ENCODE measurements at regions not wholly inside any gene's neighbourhood (a gene's known extent, or its start where the extent isn't known, plus 50 kb on each side); places are given as distances from the start of the nearest gene placed in this dataset.

DNA sequence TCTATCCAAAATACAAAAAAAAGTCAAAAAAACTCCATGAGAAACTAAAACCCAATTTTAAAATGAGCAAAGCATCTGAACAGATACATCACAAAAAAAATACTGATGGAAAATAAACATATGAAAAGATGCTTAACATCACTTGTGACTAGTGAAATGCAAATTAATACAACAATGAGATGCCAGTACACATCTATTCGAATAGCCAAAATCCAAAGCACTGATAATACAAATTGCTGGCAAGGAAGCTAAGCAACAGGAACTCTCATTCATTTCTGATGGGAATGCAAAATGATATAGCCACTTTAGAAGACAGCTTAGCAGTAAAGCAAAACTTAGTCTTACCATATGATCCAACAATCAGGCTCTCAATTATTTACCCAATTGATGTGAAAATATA, 190.2 kb upstream of the FN1 start:
- TF ChIP-seq, protein P1, sequence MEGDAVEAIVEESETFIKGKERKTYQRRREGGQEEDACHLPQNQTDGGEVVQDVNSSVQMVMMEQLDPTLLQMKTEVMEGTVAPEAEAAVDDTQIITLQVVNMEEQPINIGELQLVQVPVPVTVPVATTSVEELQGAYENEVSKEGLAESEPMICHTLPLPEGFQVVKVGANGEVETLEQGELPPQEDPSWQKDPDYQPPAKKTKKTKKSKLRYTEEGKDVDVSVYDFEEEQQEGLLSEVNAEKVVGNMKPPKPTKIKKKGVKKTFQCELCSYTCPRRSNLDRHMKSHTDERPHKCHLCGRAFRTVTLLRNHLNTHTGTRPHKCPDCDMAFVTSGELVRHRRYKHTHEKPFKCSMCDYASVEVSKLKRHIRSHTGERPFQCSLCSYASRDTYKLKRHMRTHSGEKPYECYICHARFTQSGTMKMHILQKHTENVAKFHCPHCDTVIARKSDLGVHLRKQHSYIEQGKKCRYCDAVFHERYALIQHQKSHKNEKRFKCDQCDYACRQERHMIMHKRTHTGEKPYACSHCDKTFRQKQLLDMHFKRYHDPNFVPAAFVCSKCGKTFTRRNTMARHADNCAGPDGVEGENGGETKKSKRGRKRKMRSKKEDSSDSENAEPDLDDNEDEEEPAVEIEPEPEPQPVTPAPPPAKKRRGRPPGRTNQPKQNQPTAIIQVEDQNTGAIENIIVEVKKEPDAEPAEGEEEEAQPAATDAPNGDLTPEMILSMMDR (IDR thresholded peaks at IDR 0.05) = no peak
- TF ChIP-seq EZH2 (IDR thresholded peaks at IDR 0.05; ENCODE audit: borderline replicate concordance, insufficient read depth, low read depth, low read length, poor library complexity, severe bottlenecking) = no peak
